GM12878 (cell line): ENCODE measurements at regions not wholly inside any gene's neighbourhood (a gene's known extent, or its start where the extent isn't known, plus 50 kb on each side); places are given as distances from the start of the nearest gene placed in this dataset.

Experiments
- BHLHE40 ChIP-seq, 2 experiments: fragments of 450-650 bp in 1 of 2; IDR thresholded peaks; 2 replicates each; pipeline ENCODE4 v1.6.1; 2011 to 2017; ENCODE audit warnings: low read depth in 2 of 2, borderline replicate concordance in 1 of 2, improper control_type of control experiment in 1 of 2, low read length in 1 of 2, mild to moderate bottlenecking in 1 of 2
- CBFB ChIP-seq: IDR thresholded peaks from 2 replicates; pipeline ENCODE4 v1.6.1; 2016; ENCODE audit warnings: antibody characterized with exemption, low read depth
- NFXL1 ChIP-seq: fragments of 450-650 bp; IDR thresholded peaks from 2 replicates; pipeline ENCODE4 v1.6.1; 2017; ENCODE audit warnings: antibody characterized with exemption, mild to moderate bottlenecking, borderline replicate concordance
- POLR2A ChIP-seq: IDR thresholded peaks from 2 replicates; pipeline ENCODE4 v1.6.1; 2011; ENCODE audit warnings: low read depth, mild to moderate bottlenecking, low read length
- RAD21 ChIP-seq: IDR thresholded peaks from 2 replicates; pipeline ENCODE4 v1.6.1; 2011; ENCODE audit warnings: mild to moderate bottlenecking, low read depth, low read length, moderate library complexity; ENCODE audit not compliant: insufficient read depth
- SMC3 ChIP-seq: IDR thresholded peaks from 2 replicates; pipeline ENCODE4 v1.6.1; 2011; ENCODE audit warnings: low read length, improper control_type of control experiment, borderline replicate concordance
- SP1 ChIP-seq: IDR thresholded peaks from one replicate; pipeline ENCODE4 v1.6.1; 2011; ENCODE audit warnings: low read depth, low read length
- SPI1 ChIP-seq: IDR thresholded peaks from 2 replicates; pipeline ENCODE4 v1.6.1; 2011; ENCODE audit warnings: low read depth, mild to moderate bottlenecking, low read length, moderate library complexity, borderline replicate concordance; ENCODE audit not compliant: insufficient read depth
- TF ChIP-seq, protein P1 (sequence below), 3 experiments: IDR thresholded peaks in 2 of 3; conservative IDR thresholded peaks in 1 of 3; 2 replicates each; pipeline ENCODE4 v1.5.1; 2011; ENCODE audit warnings: low read depth in 3 of 3, low read length in 3 of 3, mild to moderate bottlenecking in 3 of 3, control low read depth in 2 of 3, moderate library complexity in 2 of 3, inconsistent platforms in 1 of 3, mixed read lengths in 1 of 3; ENCODE audit not compliant: control insufficient read depth in 2 of 3, insufficient read depth in 1 of 3; ENCODE audit errors: extremely low read depth in 1 of 3

GRCh38 chr1:95948023-95948422, 714.0 kb downstream of the RWDD3 start:
- TF ChIP-seq CBFB (no peak), SP1 (no peak), RAD21 (no peak), SPI1 (no peak), NFXL1 (no peak), POLR2A (no peak), SMC3 (no peak), BHLHE40 (IDR thresholded peaks at IDR 0.05; ENCODE audit: borderline replicate concordance in 1 of 2, low read depth in 2 of 2, low read length in 1 of 2) (no peak)
- TF ChIP-seq, protein P1, sequence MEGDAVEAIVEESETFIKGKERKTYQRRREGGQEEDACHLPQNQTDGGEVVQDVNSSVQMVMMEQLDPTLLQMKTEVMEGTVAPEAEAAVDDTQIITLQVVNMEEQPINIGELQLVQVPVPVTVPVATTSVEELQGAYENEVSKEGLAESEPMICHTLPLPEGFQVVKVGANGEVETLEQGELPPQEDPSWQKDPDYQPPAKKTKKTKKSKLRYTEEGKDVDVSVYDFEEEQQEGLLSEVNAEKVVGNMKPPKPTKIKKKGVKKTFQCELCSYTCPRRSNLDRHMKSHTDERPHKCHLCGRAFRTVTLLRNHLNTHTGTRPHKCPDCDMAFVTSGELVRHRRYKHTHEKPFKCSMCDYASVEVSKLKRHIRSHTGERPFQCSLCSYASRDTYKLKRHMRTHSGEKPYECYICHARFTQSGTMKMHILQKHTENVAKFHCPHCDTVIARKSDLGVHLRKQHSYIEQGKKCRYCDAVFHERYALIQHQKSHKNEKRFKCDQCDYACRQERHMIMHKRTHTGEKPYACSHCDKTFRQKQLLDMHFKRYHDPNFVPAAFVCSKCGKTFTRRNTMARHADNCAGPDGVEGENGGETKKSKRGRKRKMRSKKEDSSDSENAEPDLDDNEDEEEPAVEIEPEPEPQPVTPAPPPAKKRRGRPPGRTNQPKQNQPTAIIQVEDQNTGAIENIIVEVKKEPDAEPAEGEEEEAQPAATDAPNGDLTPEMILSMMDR (IDR thresholded peaks at IDR 0.05 in 2 of 3, conservative IDR thresholded peaks at IDR 0.05 in 1 of 3; ENCODE audit: control insufficient read depth in 2 of 3, extremely low read depth in 1 of 3, insufficient read depth in 1 of 3, low read depth in 3 of 3, low read length in 3 of 3), result no peak
